DND-41 (cell line): ENCODE measurements at regions not wholly inside any gene's neighbourhood (a gene's known extent, or its start where the extent isn't known, plus 50 kb on each side); places are given as distances from the start of the nearest gene placed in this dataset.

ENCODE experiments used
- EZH2 ChIP-seq: IDR thresholded peaks from 3 replicates; pipeline ENCODE4 v1.6.1; 2012; ENCODE audit warnings: borderline replicate concordance, low read depth, mild to moderate bottlenecking, moderate library complexity, low read length, inconsistent platforms; ENCODE audit not compliant: severe bottlenecking
- TF ChIP-seq, protein P1 (sequence below): IDR thresholded peaks from 2 replicates; pipeline ENCODE4 v1.5.1; 2012; ENCODE audit warnings: borderline replicate concordance, low read length, moderate library complexity, mild to moderate bottlenecking; ENCODE audit not compliant: poor library complexity, severe bottlenecking; ENCODE audit errors: extremely low read depth

DNA sequence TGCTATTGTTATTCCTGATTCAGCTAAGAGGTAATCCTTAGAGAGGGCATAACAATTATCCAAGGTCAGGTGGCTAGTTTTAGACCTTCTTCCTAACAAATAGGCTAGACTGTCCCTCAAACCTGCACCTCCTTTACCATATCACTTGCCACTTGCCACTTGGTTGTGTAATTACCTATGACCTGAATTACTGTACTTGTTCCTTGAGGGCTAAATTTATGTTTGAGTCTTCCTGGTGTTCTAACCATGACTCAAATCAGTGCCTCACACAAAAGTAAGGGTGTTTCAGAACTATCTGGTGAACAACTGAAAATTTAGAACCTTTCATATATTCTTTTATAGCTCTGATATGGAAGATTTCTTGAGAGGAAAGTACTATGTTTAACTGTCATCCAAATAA lies 365.8 kb upstream of the SEMA6D start:
- TF ChIP-seq, protein P1, sequence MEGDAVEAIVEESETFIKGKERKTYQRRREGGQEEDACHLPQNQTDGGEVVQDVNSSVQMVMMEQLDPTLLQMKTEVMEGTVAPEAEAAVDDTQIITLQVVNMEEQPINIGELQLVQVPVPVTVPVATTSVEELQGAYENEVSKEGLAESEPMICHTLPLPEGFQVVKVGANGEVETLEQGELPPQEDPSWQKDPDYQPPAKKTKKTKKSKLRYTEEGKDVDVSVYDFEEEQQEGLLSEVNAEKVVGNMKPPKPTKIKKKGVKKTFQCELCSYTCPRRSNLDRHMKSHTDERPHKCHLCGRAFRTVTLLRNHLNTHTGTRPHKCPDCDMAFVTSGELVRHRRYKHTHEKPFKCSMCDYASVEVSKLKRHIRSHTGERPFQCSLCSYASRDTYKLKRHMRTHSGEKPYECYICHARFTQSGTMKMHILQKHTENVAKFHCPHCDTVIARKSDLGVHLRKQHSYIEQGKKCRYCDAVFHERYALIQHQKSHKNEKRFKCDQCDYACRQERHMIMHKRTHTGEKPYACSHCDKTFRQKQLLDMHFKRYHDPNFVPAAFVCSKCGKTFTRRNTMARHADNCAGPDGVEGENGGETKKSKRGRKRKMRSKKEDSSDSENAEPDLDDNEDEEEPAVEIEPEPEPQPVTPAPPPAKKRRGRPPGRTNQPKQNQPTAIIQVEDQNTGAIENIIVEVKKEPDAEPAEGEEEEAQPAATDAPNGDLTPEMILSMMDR = no peak
- no peak for TF ChIP-seq EZH2
